ENCODE measurements at regions not wholly inside any gene's neighbourhood (a gene's known extent, or its start where the extent isn't known, plus 50 kb on each side); places are given as distances from the start of the nearest gene placed in this dataset.

DNA sequence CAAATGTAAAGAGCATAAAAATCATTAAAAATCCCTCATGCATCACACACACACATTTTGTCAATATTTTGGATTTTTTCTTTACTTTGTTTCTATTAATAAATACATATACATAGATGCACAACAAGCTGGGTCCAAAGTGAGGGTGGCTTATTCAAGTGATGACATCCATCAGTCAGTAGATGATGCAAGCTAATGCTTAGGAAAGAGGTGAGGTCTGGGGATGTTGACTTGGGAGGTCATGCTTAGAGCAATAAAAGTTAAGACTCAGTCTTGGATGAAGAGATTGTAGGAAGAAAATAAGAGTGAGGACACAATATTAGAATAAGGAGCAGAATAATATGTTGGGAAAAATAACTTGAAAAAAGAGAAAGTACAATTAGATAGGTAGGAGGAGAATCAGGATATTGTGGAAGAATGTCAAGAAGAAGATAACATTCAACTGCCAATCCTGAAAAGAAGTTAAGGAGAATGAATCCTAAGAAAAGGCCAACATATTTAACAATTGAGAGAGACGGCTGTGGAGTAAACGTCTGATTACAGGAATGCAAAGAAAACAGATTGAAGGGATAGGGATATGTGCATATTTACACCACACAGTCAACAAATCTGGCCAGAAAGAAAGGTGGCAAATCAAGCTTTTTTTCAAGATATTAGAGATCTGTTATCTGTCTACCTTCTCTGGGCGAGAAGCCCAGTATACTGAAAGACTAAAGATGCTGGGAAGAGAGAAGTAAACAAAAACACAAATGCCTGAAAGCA lies 111.0 kb upstream of the TJP1 start:
- no peak overlapping the region for H3K4me2 ChIP-seq (ENCODE audit: low read length)
- H3K27ac ChIP-seq (ENCODE audit: low read length), result no peak overlapping the region
- TF ChIP-seq EZH2phosphoT487 (IDR thresholded peaks at IDR 0.05; ENCODE audit: low read depth), result no peak
- TF ChIP-seq, protein P1, sequence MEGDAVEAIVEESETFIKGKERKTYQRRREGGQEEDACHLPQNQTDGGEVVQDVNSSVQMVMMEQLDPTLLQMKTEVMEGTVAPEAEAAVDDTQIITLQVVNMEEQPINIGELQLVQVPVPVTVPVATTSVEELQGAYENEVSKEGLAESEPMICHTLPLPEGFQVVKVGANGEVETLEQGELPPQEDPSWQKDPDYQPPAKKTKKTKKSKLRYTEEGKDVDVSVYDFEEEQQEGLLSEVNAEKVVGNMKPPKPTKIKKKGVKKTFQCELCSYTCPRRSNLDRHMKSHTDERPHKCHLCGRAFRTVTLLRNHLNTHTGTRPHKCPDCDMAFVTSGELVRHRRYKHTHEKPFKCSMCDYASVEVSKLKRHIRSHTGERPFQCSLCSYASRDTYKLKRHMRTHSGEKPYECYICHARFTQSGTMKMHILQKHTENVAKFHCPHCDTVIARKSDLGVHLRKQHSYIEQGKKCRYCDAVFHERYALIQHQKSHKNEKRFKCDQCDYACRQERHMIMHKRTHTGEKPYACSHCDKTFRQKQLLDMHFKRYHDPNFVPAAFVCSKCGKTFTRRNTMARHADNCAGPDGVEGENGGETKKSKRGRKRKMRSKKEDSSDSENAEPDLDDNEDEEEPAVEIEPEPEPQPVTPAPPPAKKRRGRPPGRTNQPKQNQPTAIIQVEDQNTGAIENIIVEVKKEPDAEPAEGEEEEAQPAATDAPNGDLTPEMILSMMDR (IDR thresholded peaks at IDR 0.05; ENCODE audit: low read depth, low read length), result no peak

DNA sequence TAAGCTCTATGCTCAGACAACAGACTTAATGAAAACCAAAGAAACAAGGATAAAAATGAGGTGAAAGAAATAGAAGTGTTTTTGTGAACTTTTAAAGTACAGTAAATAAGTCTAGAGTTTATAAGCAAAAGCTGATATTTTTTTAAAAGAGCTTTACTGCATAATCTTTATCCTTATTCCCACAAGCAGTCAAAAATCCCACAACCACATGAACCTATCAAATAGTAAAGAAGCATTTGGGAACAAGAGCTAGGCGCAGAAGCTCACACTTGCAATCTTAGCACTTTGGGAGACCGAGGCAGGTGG lies 103.8 kb upstream of the TJP1 start:
- Histone ChIP-seq H3K4me1 (ENCODE audit: low read length) (no peaks in the 10 kb centered on the region), H3K79me2 (ENCODE audit: low read length) (no peaks in the 10 kb centered on the region), H3K9ac (ENCODE audit: low read length) (no peak overlapping the region), H3K27me3 (ENCODE audit: low read depth, low read length) (peaks cover 13% of the 10 kb centered on the region), H4K20me1 (ENCODE audit: insufficient read depth, low read length) (no peaks in the 10 kb centered on the region), H2AFZ (ENCODE audit: low read depth, low read length) (no peak overlapping the region), H3K9me3 (ENCODE audit: insufficient read depth, low read length) (no peaks in the 10 kb centered on the region), H3K4me2 (ENCODE audit: low read length) (no peak overlapping the region), H3K4me3 (ENCODE audit: low read length) (no peak overlapping the region), H3K36me3 (replicated peaks; ENCODE audit: low read depth, low read length) (no peaks in the 10 kb centered on the region), H3K27ac (ENCODE audit: low read length) (no peak overlapping the region)
- TF ChIP-seq, protein P1 (IDR thresholded peaks at IDR 0.05; ENCODE audit: low read depth, low read length), result no peak
- no peak for TF ChIP-seq EZH2phosphoT487 (IDR thresholded peaks at IDR 0.05; ENCODE audit: low read depth)

More for the DNA sequence above, 111.0 kb upstream of the TJP1 start:
- H3K4me3 ChIP-seq (ENCODE audit: low read length), result no peak overlapping the region
- no peaks in the 10 kb centered on the region for H3K9me3 ChIP-seq (ENCODE audit: insufficient read depth, low read length)
- no peaks in the 10 kb centered on the region for H4K20me1 ChIP-seq (ENCODE audit: insufficient read depth, low read length)
- peaks cover 31% of the 10 kb centered on the region for H3K27me3 ChIP-seq (ENCODE audit: low read depth, low read length)
- no peak overlapping the region for H2AFZ ChIP-seq (ENCODE audit: low read depth, low read length)
- no peaks in the 10 kb centered on the region for H3K36me3 ChIP-seq (replicated peaks; ENCODE audit: low read depth, low read length)
- H3K9ac ChIP-seq (ENCODE audit: low read length), result no peak overlapping the region
- peaks cover 3% of the 10 kb centered on the region; the same call in 1 of the 2 replicates for H3K4me1 ChIP-seq (ENCODE audit: low read length)
- H3K79me2 ChIP-seq (ENCODE audit: low read length), result no peaks in the 10 kb centered on the region

DNA sequence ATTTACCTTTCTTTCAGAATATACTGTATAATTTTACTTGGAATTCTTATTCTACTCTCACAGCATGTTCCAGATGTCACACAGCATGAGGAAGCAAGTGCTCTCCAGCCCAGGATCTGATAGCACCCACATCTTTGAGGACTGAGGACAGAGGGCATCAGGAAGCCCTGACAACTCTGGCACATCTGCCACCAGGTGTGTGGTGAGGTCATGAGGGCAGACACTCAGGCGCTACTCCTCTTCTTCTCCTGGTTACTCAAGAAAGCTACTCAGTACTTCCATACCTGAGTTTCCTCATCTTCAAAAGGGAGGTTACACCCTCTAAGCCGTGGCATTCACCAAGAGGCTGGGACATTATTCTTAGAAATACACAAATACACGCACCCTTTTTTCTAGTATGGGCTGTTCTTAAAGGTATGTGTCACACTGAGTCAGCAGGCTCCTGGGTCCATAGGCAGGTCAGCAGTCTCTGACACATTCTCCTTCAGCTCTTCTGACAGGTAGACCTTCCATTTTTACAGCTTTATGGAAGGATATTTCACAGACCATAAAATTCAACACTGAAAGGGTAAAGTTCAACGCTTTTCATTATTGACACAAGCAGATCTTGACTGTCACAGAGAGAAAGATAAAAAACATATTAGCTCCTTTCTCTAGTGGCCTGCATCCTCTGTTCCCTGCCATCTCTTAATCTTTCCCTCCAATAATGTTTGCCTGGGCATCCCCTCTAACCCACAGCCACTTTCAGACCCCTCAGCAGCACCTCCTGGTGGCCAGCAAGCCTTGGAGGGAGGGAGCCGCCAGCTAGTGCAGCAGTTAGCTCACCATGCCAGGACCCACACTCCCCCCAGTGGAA lies 103.2 kb upstream of the TJP1 start:
- H4K20me1 ChIP-seq (ENCODE audit: insufficient read depth, low read length), result no peaks in the 10 kb centered on the region

DNA sequence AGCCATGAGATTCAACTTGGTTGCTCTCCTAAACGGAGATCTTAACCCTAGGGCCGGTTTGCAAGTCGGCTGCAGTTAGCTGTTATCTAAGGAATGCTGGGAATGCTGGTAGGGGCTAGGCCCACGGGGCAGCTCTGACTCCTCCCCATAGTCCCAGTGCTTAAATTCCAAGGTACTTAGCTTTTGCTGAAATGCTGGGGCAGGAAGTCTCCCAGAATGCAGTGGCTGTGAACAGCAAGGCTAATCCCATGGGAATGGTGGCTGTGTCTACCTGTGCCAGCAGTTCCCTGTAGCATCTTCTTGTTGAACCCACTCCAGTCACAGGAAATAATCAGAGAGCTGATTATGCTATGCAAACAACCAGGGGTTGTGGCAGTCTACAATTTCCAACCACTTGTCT lies 102.5 kb upstream of the TJP1 start:
- Histone ChIP-seq H3K9me3 (ENCODE audit: insufficient read depth, low read length) (no peaks in the 10 kb centered on the region), H3K27ac (ENCODE audit: low read length) (no peak overlapping the region), H3K4me1 (ENCODE audit: low read length) (no peaks in the 10 kb centered on the region), H4K20me1 (ENCODE audit: insufficient read depth, low read length) (no peaks in the 10 kb centered on the region), H3K27me3 (ENCODE audit: low read depth, low read length) (peaks cover 16% of the 10 kb centered on the region), H3K79me2 (ENCODE audit: low read length) (no peaks in the 10 kb centered on the region), H3K4me3 (ENCODE audit: low read length) (no peak overlapping the region), H2AFZ (ENCODE audit: low read depth, low read length) (no peak overlapping the region), H3K9ac (ENCODE audit: low read length) (no peak overlapping the region), H3K4me2 (ENCODE audit: low read length) (no peak overlapping the region), H3K36me3 (replicated peaks; ENCODE audit: low read depth, low read length) (no peaks in the 10 kb centered on the region)
- TF ChIP-seq EZH2phosphoT487 (IDR thresholded peaks at IDR 0.05; ENCODE audit: low read depth), result no peak
- TF ChIP-seq, protein P1 (IDR thresholded peaks at IDR 0.05; ENCODE audit: low read depth, low read length), result no peak

More for the DNA sequence above, 103.2 kb upstream of the TJP1 start:
- no peak overlapping the region for H3K4me3 ChIP-seq (ENCODE audit: low read length)
- H3K9me3 ChIP-seq (ENCODE audit: insufficient read depth, low read length), result no peaks in the 10 kb centered on the region
- no peaks in the 10 kb centered on the region for H3K4me1 ChIP-seq (ENCODE audit: low read length)
- no peaks in the 10 kb centered on the region for H3K79me2 ChIP-seq (ENCODE audit: low read length)
- H3K27me3 ChIP-seq (ENCODE audit: low read depth, low read length), result peaks cover 18% of the 10 kb centered on the region
- TF ChIP-seq EZH2phosphoT487 (IDR thresholded peaks at IDR 0.05; ENCODE audit: low read depth), result no peak
- TF ChIP-seq, protein P1 (IDR thresholded peaks at IDR 0.05; ENCODE audit: low read depth, low read length), result peak; percentile 75
- H3K4me2 ChIP-seq (ENCODE audit: low read length), result no peak overlapping the region
- H2AFZ ChIP-seq (ENCODE audit: low read depth, low read length), result no peak overlapping the region
- no peak overlapping the region for H3K9ac ChIP-seq (ENCODE audit: low read length)
- H3K36me3 ChIP-seq (replicated peaks; ENCODE audit: low read depth, low read length), result no peaks in the 10 kb centered on the region
- H3K27ac ChIP-seq (ENCODE audit: low read length), result no peak overlapping the region

Measured in OCI-LY3 (cell line).